ENCODE measurements at regions not wholly inside any gene's neighbourhood (a gene's known extent, or its start where the extent isn't known, plus 50 kb on each side); places are given as distances from the start of the nearest gene placed in this dataset.

DNA sequence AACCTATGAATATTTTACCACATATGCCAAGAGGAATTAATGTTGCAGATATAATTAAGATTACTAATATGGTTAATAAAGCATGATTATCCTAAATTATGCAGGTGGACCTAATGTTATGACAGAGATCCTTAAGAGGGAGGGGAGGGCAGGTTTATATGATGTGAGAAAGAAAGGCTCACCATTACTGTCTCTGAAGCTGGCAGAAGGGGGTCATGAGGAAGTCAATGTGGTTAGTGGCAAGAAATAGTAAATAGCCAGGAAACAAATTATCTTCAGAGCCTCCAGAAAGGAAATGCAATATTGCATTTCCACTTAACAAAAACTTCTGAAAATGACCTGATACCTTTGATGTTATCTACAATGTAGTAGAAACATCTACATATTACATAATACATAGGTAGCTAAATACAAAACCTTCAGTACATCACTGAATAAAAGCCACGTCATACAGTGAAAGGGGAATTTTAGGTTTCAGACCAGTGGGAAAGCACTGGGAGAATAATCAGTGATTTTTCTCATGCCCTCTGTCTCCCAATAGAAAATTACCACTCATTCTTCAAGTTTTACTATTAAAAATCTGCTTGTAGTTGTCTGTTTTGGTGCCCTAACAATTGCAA is 609.2 kb downstream of the SPOCK3 start:
- POLR2A ChIA-PET: no interaction called here
- no peak overlapping the region for H3K4me3 ChIP-seq (replicated peaks in 1 of 3; ENCODE audit: insufficient read depth in 1 of 3, low read depth in 2 of 3, low read length in 3 of 3)
- H3K9me3 ChIP-seq (ENCODE audit: low read length): no peaks in the 10 kb centered on the region
- 0% methylated on average over 1 of the region's 1 CpG for WGBS (ENCODE audit: low lambda C conversion rate)
- no peak for DNase-seq (ENCODE audit: low spot score)
- intact Hi-C loops (cut with micrococcal nuclease; ENCODE audit: unreplicated experiment): no loop called here
- no TSS peak for BruUV-seq (replicated peaks)
- no peaks in the 10 kb centered on the region for H3K27me3 ChIP-seq (ENCODE audit: control insufficient read depth in 1 of 2, insufficient read depth in 2 of 2, low read length in 2 of 2)
- H3K4me1 ChIP-seq (ENCODE audit: insufficient read depth, low read length): no peaks in the 10 kb centered on the region
- H3K79me2 ChIP-seq (ENCODE audit: insufficient read depth, low read length): no peaks in the 10 kb centered on the region
- CTCF ChIA-PET (ENCODE audit: low intra/inter-chr PET ratio, low total read pairs): no interaction called here
- in situ Hi-C loops (cut with HindIII; ENCODE audit: extremely low pct_ligation_motif_present, low pct_unique_long_range_greater_than_20kb): no loop called here
- no peak for ATAC-seq
- H2AFZ ChIP-seq (ENCODE audit: low read length): no peak overlapping the region
- no peaks in the 10 kb centered on the region for H3K36me3 ChIP-seq (replicated peaks in 1 of 2; ENCODE audit: control insufficient read depth in 1 of 2, insufficient read depth in 2 of 2, low read length in 2 of 2)
- H3K9ac ChIP-seq (ENCODE audit: insufficient read depth, low read depth, low read length): no peak overlapping the region
- H4K20me1 ChIP-seq (ENCODE audit: insufficient read depth, low read length): no peaks in the 10 kb centered on the region
- no peak overlapping the region for H3K4me2 ChIP-seq (ENCODE audit: low read depth, low read length)
- FAIRE-seq: no peak
- no peak overlapping the region for H3K27ac ChIP-seq (ENCODE audit: extremely low read length, insufficient read depth, low read length)
- no peak for TF ChIP-seq ZNF562 (CRISPR knock-in tag; IDR thresholded peaks at IDR 0.05; ENCODE audit: borderline replicate concordance)
- no peak for TF ChIP-seq PRPF4 (IDR thresholded peaks at IDR 0.05; ENCODE audit: low read depth, low read length, poor library complexity, severe bottlenecking)
- TF ChIP-seq SMARCC2 (IDR thresholded peaks at IDR 0.05): no peak
- TF ChIP-seq ATF1 (CRISPR knock-in tag; IDR thresholded peaks at IDR 0.05): no peak
- TF ChIP-seq NFYC (CRISPR knock-in tag; IDR thresholded peaks at IDR 0.05): no peak
- TF ChIP-seq NFRKB (IDR thresholded peaks at IDR 0.05): no peak
- no peak for TF ChIP-seq PTBP1 (IDR thresholded peaks at IDR 0.05; ENCODE audit: low read depth, low read length, poor library complexity, severe bottlenecking)
- no peak for TF ChIP-seq MAF1 (CRISPR knock-in tag; IDR thresholded peaks at IDR 0.05; ENCODE audit: borderline replicate concordance)
- no peak for TF ChIP-seq ZNF564 (CRISPR knock-in tag; IDR thresholded peaks at IDR 0.05)
- TF ChIP-seq, protein P1, sequence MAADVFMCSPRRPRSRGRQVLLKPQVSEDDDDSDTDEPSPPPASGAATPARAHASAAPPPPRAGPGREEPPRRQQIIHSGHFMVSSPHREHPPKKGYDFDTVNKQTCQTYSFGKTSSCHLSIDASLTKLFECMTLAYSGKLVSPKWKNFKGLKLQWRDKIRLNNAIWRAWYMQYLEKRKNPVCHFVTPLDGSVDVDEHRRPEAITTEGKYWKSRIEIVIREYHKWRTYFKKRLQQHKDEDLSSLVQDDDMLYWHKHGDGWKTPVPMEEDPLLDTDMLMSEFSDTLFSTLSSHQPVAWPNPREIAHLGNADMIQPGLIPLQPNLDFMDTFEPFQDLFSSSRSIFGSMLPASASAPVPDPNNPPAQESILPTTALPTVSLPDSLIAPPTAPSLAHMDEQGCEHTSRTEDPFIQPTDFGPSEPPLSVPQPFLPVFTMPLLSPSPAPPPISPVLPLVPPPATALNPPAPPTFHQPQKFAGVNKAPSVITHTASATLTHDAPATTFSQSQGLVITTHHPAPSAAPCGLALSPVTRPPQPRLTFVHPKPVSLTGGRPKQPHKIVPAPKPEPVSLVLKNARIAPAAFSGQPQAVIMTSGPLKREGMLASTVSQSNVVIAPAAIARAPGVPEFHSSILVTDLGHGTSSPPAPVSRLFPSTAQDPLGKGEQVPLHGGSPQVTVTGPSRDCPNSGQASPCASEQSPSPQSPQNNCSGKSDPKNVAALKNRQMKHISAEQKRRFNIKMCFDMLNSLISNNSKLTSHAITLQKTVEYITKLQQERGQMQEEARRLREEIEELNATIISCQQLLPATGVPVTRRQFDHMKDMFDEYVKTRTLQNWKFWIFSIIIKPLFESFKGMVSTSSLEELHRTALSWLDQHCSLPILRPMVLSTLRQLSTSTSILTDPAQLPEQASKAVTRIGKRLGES (CRISPR knock-in tag; IDR thresholded peaks at IDR 0.05; ENCODE audit: borderline replicate concordance): no peak
- TF ChIP-seq JUND (CRISPR knock-in tag; IDR thresholded peaks at IDR 0.05): no peak
- no peak for TF ChIP-seq GLI4 (CRISPR knock-in tag; IDR thresholded peaks at IDR 0.05; ENCODE audit: borderline replicate concordance)
- no peak for TF ChIP-seq ATF7 (IDR thresholded peaks at IDR 0.05)
- TF ChIP-seq ATF7 (CRISPR knock-in tag; IDR thresholded peaks at IDR 0.05): no peak
- TF ChIP-seq, protein P2, sequence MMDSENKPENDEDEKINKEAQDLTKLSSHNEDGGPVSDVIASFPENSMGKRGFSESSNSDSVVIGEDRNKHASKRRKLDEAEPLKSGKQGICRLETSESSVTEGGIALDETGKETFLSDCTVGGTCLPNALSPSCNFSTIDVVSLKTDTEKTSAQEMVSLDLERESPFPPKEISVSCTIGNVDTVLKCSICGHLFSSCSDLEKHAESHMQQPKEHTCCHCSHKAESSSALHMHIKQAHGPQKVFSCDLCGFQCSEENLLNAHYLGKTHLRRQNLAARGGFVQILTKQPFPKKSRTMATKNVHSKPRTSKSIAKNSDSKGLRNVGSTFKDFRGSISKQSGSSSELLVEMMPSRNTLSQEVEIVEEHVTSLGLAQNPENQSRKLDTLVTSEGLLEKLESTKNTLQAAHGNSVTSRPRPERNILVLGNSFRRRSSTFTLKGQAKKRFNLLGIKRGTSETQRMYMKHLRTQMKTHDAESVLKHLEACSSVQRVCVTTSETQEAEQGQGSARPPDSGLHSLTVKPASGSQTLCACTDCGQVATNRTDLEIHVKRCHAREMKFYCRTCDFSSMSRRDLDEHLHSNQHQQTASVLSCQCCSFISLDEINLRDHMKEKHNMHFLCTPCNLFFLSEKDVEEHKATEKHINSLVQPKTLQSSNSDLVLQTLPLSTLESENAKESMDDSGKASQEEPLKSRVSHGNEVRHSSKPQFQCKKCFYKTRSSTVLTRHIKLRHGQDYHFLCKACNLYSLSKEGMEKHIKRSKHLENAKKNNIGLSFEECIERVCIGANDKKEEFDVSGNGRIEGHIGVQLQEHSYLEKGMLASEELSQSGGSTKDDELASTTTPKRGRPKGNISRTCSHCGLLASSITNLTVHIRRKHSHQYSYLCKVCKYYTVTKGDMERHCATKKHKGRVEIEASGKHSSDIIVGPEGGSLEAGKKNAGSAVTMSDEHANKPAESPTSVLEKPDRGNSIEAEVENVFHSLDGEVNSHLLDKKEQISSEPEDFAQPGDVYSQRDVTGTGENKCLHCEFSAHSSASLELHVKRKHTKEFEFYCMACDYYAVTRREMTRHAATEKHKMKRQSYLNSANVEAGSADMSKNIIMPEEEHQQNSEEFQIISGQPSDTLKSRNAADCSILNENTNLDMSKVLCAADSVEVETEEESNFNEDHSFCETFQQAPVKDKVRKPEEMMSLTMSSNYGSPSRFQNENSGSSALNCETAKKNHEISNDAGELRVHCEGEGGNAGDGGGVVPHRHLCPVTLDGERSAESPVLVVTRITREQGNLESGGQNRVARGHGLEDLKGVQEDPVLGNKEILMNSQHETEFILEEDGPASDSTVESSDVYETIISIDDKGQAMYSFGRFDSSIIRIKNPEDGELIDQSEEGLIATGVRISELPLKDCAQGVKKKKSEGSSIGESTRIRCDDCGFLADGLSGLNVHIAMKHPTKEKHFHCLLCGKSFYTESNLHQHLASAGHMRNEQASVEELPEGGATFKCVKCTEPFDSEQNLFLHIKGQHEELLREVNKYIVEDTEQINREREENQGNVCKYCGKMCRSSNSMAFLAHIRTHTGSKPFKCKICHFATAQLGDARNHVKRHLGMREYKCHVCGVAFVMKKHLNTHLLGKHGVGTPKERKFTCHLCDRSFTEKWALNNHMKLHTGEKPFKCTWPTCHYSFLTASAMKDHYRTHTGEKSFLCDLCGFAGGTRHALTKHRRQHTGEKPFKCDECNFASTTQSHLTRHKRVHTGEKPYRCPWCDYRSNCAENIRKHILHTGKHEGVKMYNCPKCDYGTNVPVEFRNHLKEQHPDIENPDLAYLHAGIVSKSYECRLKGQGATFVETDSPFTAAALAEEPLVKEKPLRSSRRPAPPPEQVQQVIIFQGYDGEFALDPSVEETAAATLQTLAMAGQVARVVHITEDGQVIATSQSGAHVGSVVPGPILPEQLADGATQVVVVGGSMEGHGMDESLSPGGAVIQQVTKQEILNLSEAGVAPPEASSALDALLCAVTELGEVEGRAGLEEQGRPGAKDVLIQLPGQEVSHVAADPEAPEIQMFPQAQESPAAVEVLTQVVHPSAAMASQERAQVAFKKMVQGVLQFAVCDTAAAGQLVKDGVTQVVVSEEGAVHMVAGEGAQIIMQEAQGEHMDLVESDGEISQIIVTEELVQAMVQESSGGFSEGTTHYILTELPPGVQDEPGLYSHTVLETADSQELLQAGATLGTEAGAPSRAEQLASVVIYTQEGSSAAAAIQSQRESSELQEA (CRISPR knock-in tag; IDR thresholded peaks at IDR 0.05; ENCODE audit: not compliant biosample characterization): no peak
- no peak for TF ChIP-seq MYNN (CRISPR knock-in tag; IDR thresholded peaks at IDR 0.05; ENCODE audit: low read depth)
